Cardiac muscle cell (in vitro differentiated cells and primary cell): ENCODE measurements at regions not wholly inside any gene's neighbourhood (a gene's known extent, or its start where the extent isn't known, plus 50 kb on each side); places are given as distances from the start of the nearest gene placed in this dataset.
"Not testable (repeated sequence)": the region's sequence is repeated elsewhere in the genome, so short reads cannot be mapped to it uniquely, and the experiment has no call there.

Source experiments
- DNase-seq, 2 donors: peaks; one replicate each; pipeline versions ENCODE4 v3.0.0 to v3.0.0-alpha.2; 2010 to 2017; ENCODE audit warnings: low read depth in 1 of 2, low spot score in 1 of 2
- H3K27ac ChIP-seq: fragments of 200-600 bp; sonication (generic); 2 replicates; pipeline ENCODE4 v1.5.1; 2016
- H3K27me3 ChIP-seq: fragments of 200-600 bp; sonication (generic); 2 replicates; pipeline ENCODE4 v1.6.0; 2016; ENCODE audit warnings: control low read depth
- H3K36me3 ChIP-seq: fragments of 200-600 bp; sonication (generic); 2 replicates; pipeline ENCODE4 v1.5.1; 2016; ENCODE audit warnings: control low read depth
- H3K4me1 ChIP-seq: fragments of 200-600 bp; sonication (generic); 2 replicates; pipeline ENCODE4 v1.8.1; 2017; ENCODE audit warnings: low read depth, mild to moderate bottlenecking, mixed run types
- H3K4me3 ChIP-seq: fragments of 200-600 bp; sonication (generic); 2 replicates; pipeline ENCODE4 v1.5.1; 2016; ENCODE audit warnings: mild to moderate bottlenecking
- H3K9me3 ChIP-seq: fragments of 200-600 bp; sonication (generic); 2 replicates; pipeline ENCODE4 v1.5.1; 2017; ENCODE audit warnings: low read depth, mild to moderate bottlenecking, control low read depth
- CTCF ChIP-seq: IDR thresholded peaks from 2 replicates; pipeline ENCODE4 v1.5.1; 2012; ENCODE audit warnings: low read depth, mild to moderate bottlenecking, low read length

- Histone ChIP-seq H3K27me3 (no peaks in the 10 kb centered on the region), H3K4me1 (no peaks in the 10 kb centered on the region), H3K27ac (no peak overlapping the region), H3K9me3 (no peaks in the 10 kb centered on the region), H3K36me3 (no peaks in the 10 kb centered on the region), H3K4me3 (no peak overlapping the region)
- no peak for DNase-seq
- no peak for TF ChIP-seq CTCF
Measured at GRCh38 chrX:138982365-138982764, 270.8 kb upstream of the FGF13 start.

DNA sequence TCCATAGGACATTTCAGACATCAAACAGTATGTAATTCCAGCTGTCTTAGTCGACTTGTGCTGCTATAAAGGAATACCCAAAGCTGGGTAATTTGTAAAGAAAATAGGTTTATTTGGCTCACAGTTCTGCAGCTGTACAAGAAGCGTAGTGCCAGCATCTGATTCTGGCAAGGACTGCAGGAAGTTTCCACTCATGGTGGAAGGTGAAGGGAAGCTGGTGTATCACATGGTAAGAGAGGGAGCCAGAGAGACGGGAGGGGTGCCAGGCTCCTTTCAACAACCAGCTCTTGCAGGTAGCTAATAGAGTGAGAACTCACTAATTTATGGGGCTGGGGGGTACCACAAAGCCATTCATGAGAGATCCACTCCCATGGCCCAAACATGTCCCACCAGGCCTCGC lies 253.0 kb upstream of the FGF13 start:
- no peak overlapping the region for H3K27ac ChIP-seq
- H3K27me3 ChIP-seq, result no peaks in the 10 kb centered on the region
- no peak for DNase-seq
- no peaks in the 10 kb centered on the region for H3K4me1 ChIP-seq
- no peak for TF ChIP-seq CTCF
- H3K9me3 ChIP-seq, result no peaks in the 10 kb centered on the region
- no peak overlapping the region for H3K4me3 ChIP-seq
- no peaks in the 10 kb centered on the region for H3K36me3 ChIP-seq

GRCh38 chrX:138962419-138962818 lies 250.9 kb upstream of the FGF13 start:
- not testable (repeated sequence) for H3K27ac ChIP-seq, H3K4me3 ChIP-seq, H3K4me1 ChIP-seq, H3K9me3 ChIP-seq, H3K36me3 ChIP-seq, DNase-seq, H3K27me3 ChIP-seq

DNA sequence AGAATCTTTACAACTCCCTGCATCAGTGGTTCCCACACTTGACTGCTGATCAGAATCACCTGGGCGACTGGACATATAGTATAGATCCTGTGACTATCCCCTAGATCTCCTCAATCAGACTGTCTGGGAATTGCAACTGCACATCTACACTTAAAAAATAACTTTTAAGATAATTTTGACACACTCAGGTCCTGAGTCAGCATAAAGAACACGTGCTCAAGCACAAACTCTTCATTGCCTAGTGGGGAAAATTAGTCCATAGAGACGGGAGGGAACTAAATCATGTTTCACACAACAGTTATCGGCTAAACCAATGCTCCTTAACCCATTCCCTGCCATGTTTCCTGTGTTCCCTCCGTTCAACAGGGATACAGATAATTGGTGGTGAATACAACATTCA lies 243.5 kb upstream of the FGF13 start:
- no peak for TF ChIP-seq CTCF
- no peaks in the 10 kb centered on the region for H3K36me3 ChIP-seq
- no peak overlapping the region for H3K27ac ChIP-seq
- no peaks in the 10 kb centered on the region for H3K9me3 ChIP-seq
- no peak overlapping the region for H3K4me3 ChIP-seq
- no peaks in the 10 kb centered on the region for H3K4me1 ChIP-seq
- no peak for DNase-seq
- H3K27me3 ChIP-seq, result no peaks in the 10 kb centered on the region

DNA sequence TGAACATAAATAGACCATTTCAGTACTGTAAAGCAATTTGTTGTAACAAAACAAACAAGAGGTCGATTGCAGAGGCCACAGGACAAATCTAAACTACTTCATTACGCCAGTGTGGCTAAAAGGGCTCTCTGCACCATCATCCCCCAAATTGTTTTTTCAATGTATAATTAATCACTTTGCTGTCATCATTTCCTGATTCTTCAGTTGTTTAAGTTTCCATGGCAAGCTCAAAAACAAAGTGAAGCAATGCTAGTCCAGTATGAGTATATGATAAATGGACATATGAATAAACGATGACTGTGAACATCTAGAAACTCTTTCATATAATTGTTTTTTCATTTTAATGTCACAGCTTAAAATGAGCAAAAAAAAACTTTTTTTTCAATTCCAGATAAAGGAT lies 235.4 kb upstream of the FGF13 start:
- Histone ChIP-seq H3K36me3 (no peaks in the 10 kb centered on the region), H3K9me3 (no peaks in the 10 kb centered on the region), H3K4me1 (no peaks in the 10 kb centered on the region), H3K27ac (no peak overlapping the region), H3K4me3 (no peak overlapping the region), H3K27me3 (no peaks in the 10 kb centered on the region)
- DNase-seq, result no peak
- TF ChIP-seq CTCF, result no peak

- H3K27ac ChIP-seq, result no peak overlapping the region
- no peaks in the 10 kb centered on the region for H3K27me3 ChIP-seq
- H3K9me3 ChIP-seq, result no peaks in the 10 kb centered on the region
- no peaks in the 10 kb centered on the region for H3K4me1 ChIP-seq
- DNase-seq, result no peak
- no peaks in the 10 kb centered on the region for H3K36me3 ChIP-seq
- TF ChIP-seq CTCF, result no peak
- no peak overlapping the region for H3K4me3 ChIP-seq
Measured at GRCh38 chrX:138945219-138945618, 233.7 kb upstream of the FGF13 start.
